H9 (cell line): ENCODE measurements at regions not wholly inside any gene's neighbourhood (a gene's known extent, or its start where the extent isn't known, plus 50 kb on each side); places are given as distances from the start of the nearest gene placed in this dataset.

Source experiments
- DNase-seq: peaks from one replicate; pipeline ENCODE4 v3.0.0-alpha.2; 2017
- H2AFZ ChIP-seq: one replicate; pipeline ENCODE4 v1.6.1; 2013; ENCODE audit warnings: mild to moderate bottlenecking, low read length, control low read depth, moderate library complexity
- H2AK5ac ChIP-seq: 2 replicates; pipeline ENCODE4 v1.6.1; 2013; ENCODE audit warnings: low read length, control low read depth, mixed read lengths; ENCODE audit not compliant: insufficient read length
- H2BK120ac ChIP-seq: one replicate; pipeline ENCODE4 v1.6.1; 2013; ENCODE audit warnings: low read depth, mild to moderate bottlenecking, low read length, control low read depth, inconsistent platforms; ENCODE audit not compliant: poor library complexity, severe bottlenecking
- H2BK12ac ChIP-seq: 2 replicates; pipeline ENCODE4 v1.6.1; 2013; ENCODE audit warnings: low read length, control low read depth, mixed read lengths, low read depth; ENCODE audit not compliant: insufficient read length
- H2BK15ac ChIP-seq: 2 replicates; pipeline ENCODE4 v1.6.1; 2013; ENCODE audit warnings: low read depth, low read length, control low read depth
- H2BK20ac ChIP-seq: one replicate; pipeline ENCODE4 v1.6.1; 2013; ENCODE audit warnings: low read depth, mild to moderate bottlenecking, low read length, control low read depth, inconsistent platforms; ENCODE audit not compliant: poor library complexity, severe bottlenecking
- H2BK5ac ChIP-seq: 2 replicates; pipeline ENCODE4 v1.6.1; 2013; ENCODE audit warnings: low read length, control low read depth, mixed read lengths; ENCODE audit not compliant: insufficient read length
- H3K14ac ChIP-seq: 2 replicates; pipeline ENCODE4 v1.6.1; 2013; ENCODE audit warnings: low read length, control low read depth; ENCODE audit not compliant: insufficient read depth
- H3K18ac ChIP-seq: 2 replicates; pipeline ENCODE4 v1.6.1; 2013; ENCODE audit warnings: low read depth, mild to moderate bottlenecking, mixed read lengths, low read length, control low read depth; ENCODE audit not compliant: insufficient read length
- H3K23ac ChIP-seq: 2 replicates; pipeline ENCODE4 v1.6.1; 2013; ENCODE audit warnings: low read length, control low read depth, mixed read lengths, low read depth; ENCODE audit not compliant: insufficient read length
- H3K23me2 ChIP-seq: 2 replicates; pipeline ENCODE4 v1.6.1; 2013; ENCODE audit warnings: low read depth, mild to moderate bottlenecking, mixed read lengths, low read length, control low read depth; ENCODE audit not compliant: insufficient read length, poor library complexity, severe bottlenecking
- H3K27ac ChIP-seq: 2 replicates; pipeline ENCODE4 v1.5.1; 2013; ENCODE audit warnings: low read length, control low read depth, mixed read lengths, low read depth; ENCODE audit not compliant: insufficient read length
- H3K27me3 ChIP-seq: 2 replicates; pipeline ENCODE4 v1.6.1; 2013; ENCODE audit warnings: low read length, control low read depth, inconsistent platforms; ENCODE audit not compliant: insufficient read depth
- H3K4ac ChIP-seq: 2 replicates; pipeline ENCODE4 v1.6.1; 2013; ENCODE audit warnings: low read depth, mild to moderate bottlenecking, control low read depth, inconsistent platforms, low read length, moderate library complexity
- H3K4me1 ChIP-seq: 2 replicates; pipeline ENCODE4 v1.6.1; 2013; ENCODE audit warnings: low read length, control low read depth, inconsistent platforms; ENCODE audit not compliant: insufficient read depth
- H3K4me2 ChIP-seq: 2 replicates; pipeline ENCODE4 v1.6.1; 2013; ENCODE audit warnings: low read length, control low read depth, mixed read lengths; ENCODE audit not compliant: insufficient read length, insufficient read depth
- H3K56ac ChIP-seq: 2 replicates; pipeline ENCODE4 v1.6.1; 2013; ENCODE audit warnings: low read depth, mild to moderate bottlenecking, mixed read lengths, low read length, control low read depth; ENCODE audit not compliant: insufficient read length
- H3K79me1 ChIP-seq: 2 replicates; pipeline ENCODE4 v1.6.1; 2013; ENCODE audit warnings: low read depth, mild to moderate bottlenecking, moderate library complexity, low read length, control low read depth, inconsistent platforms; ENCODE audit not compliant: insufficient read depth, poor library complexity, severe bottlenecking
- H3K79me2 ChIP-seq: 2 replicates; pipeline ENCODE4 v1.6.1; 2013; ENCODE audit warnings: low read length, control low read depth, inconsistent platforms; ENCODE audit not compliant: insufficient read depth
- H3K9ac ChIP-seq: 2 replicates; pipeline ENCODE4 v1.6.1; 2013; ENCODE audit warnings: low read length, control low read depth, mixed read lengths; ENCODE audit not compliant: insufficient read length; ENCODE audit errors: extremely low read depth
- H3K9me3 ChIP-seq: one replicate; pipeline ENCODE4 v1.6.1; 2013; ENCODE audit warnings: low read depth, low read length, inconsistent platforms; ENCODE audit not compliant: control insufficient read depth
- H3T11ph ChIP-seq: one replicate; pipeline ENCODE4 v1.6.1; 2013; ENCODE audit warnings: mild to moderate bottlenecking, low read length, control low read depth, inconsistent platforms
- H4K20me1 ChIP-seq: one replicate; pipeline ENCODE4 v1.6.1; 2013; ENCODE audit not compliant: control insufficient read depth, insufficient read length, insufficient read depth
- H4K5ac ChIP-seq: 2 replicates; pipeline ENCODE4 v1.6.1; 2013; ENCODE audit warnings: low read depth, mild to moderate bottlenecking, mixed read lengths, low read length, control low read depth; ENCODE audit not compliant: insufficient read length
- H4K8ac ChIP-seq: replicated peaks from 2 replicates; pipeline ENCODE4 v1.6.1; 2013; ENCODE audit warnings: low read length, control low read depth, mixed read lengths, low read depth; ENCODE audit not compliant: insufficient read length
- H4K91ac ChIP-seq: 2 replicates; pipeline ENCODE4 v1.6.1; 2013; ENCODE audit warnings: low read depth, mild to moderate bottlenecking, moderate library complexity, mixed read lengths, low read length, control low read depth; ENCODE audit not compliant: insufficient read length
- H3K27ac Mint-ChIP-seq, 3 experiments: 2 replicates in 2 of 3; 3 replicates in 1 of 3; pipeline ENCODE4 v1.8.0; 2020 to 2021; ENCODE audit warnings: mixed read lengths in 3 of 3, mild to moderate bottlenecking in 1 of 3, moderate library complexity in 1 of 3
- H3K27me3 Mint-ChIP-seq: 2 replicates; pipeline ENCODE4 v1.8.0; 2021; ENCODE audit warnings: low read depth, mild to moderate bottlenecking, moderate library complexity, mixed read lengths
- H3K36me3 Mint-ChIP-seq, 3 experiments: 2 replicates in 2 of 3; 3 replicates in 1 of 3; pipeline ENCODE4 v1.8.0; 2020 to 2021; ENCODE audit warnings: low read depth in 3 of 3, mixed read lengths in 3 of 3; ENCODE audit not compliant: insufficient read depth in 1 of 3
- H3K4me1 Mint-ChIP-seq, 2 experiments: 2 replicates each; pipeline ENCODE4 v1.8.0; 2020; ENCODE audit warnings: mixed read lengths in 2 of 2
- H3K4me3 Mint-ChIP-seq, 2 experiments: 2 replicates in 1 of 2; 3 replicates in 1 of 2; pipeline ENCODE4 v1.8.0; 2020 to 2021; ENCODE audit warnings: mild to moderate bottlenecking in 2 of 2, mixed read lengths in 2 of 2, moderate library complexity in 1 of 2
- H3K9me3 Mint-ChIP-seq, 2 experiments: 2 replicates in 1 of 2; 3 replicates in 1 of 2; pipeline ENCODE4 v1.8.0; 2020; ENCODE audit warnings: mild to moderate bottlenecking in 2 of 2, mixed read lengths in 2 of 2, moderate library complexity in 1 of 2
- CTCF ChIP-seq: fragments of 200-600 bp; sonication (generic); conservative IDR thresholded peaks from 3 replicates; pipeline ENCODE4 v1.8.0; 2021; ENCODE audit warnings: antibody characterized with exemption, mild to moderate bottlenecking
- WGBS: extraction: QIAGEN DNeasy Blood & Tissue Kit; methylation state at CpG from one replicate; pipeline ENCODE4 v1.1.7; 2013; ENCODE audit warnings: missing lambda C conversion rate, low lambda C conversion rate, mixed read lengths; ENCODE audit not compliant: insufficient read length; ENCODE audit errors: extremely low coverage; 5-methylcytosine and 5-hydroxymethylcytosine counted together

GRCh38 chr4:97142410-97142809 is 1000.9 kb downstream of the STPG2 start:
- no CpG with 5 or more reads among the region's 2 CpGs for WGBS
- H3K27me3 Mint-ChIP-seq = no peaks in the 10 kb centered on the region; the same call in 1 of the 2 replicates
- Histone ChIP-seq H2BK20ac (no peak overlapping the region), H2BK15ac (no peak overlapping the region), H2BK5ac (no peak overlapping the region), H3K56ac (no peak overlapping the region), H3K18ac (no peak overlapping the region), H3K27ac (peak overlapping the region; percentile 7), H3K4ac (no peak overlapping the region), H3K23ac (no peak overlapping the region), H4K5ac (no peak overlapping the region), H3K14ac (no peak overlapping the region), H4K8ac (no peak overlapping the region), H3K23me2 (no peaks in the 10 kb centered on the region), H2BK120ac (no peak overlapping the region), H2AFZ (no peak overlapping the region), H3K79me2 (no peaks in the 10 kb centered on the region), H4K20me1 (no peaks in the 10 kb centered on the region), H3K79me1 (no peaks in the 10 kb centered on the region), H3T11ph (no peak overlapping the region), H3K4me1 (no peaks in the 10 kb centered on the region), H4K91ac (no peak overlapping the region), H3K9me3 (peaks cover 6% of the 10 kb centered on the region), H2BK12ac (no peak overlapping the region), H3K4me2 (no peak overlapping the region), H3K9ac (no peak overlapping the region), H3K27me3 (no peaks in the 10 kb centered on the region), H2AK5ac (no peak overlapping the region)
- DNase-seq = no peak
- H3K4me3 Mint-ChIP-seq = no peak overlapping the region
- peaks cover 28 to 57% (median 45%) of the 10 kb centered on the region in 3 experiments for H3K36me3 Mint-ChIP-seq
- H3K27ac Mint-ChIP-seq = peak overlapping the region in 1 of 3 experiments; percentile 71; a peak in 1 of 7 replicates
- TF ChIP-seq CTCF = no peak
- peaks cover 24 to 34% of the 10 kb centered on the region in 2 experiments for H3K4me1 Mint-ChIP-seq
- H3K9me3 Mint-ChIP-seq = peaks cover 39 to 49% of the 10 kb centered on the region in 2 experiments
